Small intestine (tissue), 7 donors: ENCODE measurements at regions not wholly inside any gene's neighbourhood (a gene's known extent, or its start where the extent isn't known, plus 50 kb on each side); places are given as distances from the start of the nearest gene placed in this dataset.
"Not testable (repeated sequence)": the region's sequence is repeated elsewhere in the genome, so short reads cannot be mapped to it uniquely, and the experiment has no call there.

Experiments
- DNase-seq, 2 donors: peaks; one replicate each; pipeline versions ENCODE4 v3.0.0 to v3.0.0-alpha.2; 2013
- FAIRE-seq: peaks from 2 replicates; lab custom pipeline; 2012; peaks lifted over from hg19 to GRCh38; lab: Jason Lieb, UNC
- H3K27ac ChIP-seq, 3 donors: one replicate each; pipeline ENCODE4 v1.5.1; 2013; ENCODE audit warnings: low read length in 2 of 3, mild to moderate bottlenecking in 2 of 3, control low read depth in 1 of 3, inconsistent platforms in 1 of 3, low read depth in 1 of 3, moderate library complexity in 1 of 3
- H3K27me3 ChIP-seq, 3 donors: one replicate each; pipeline ENCODE4 v1.6.1; 2013; ENCODE audit warnings: low read length in 3 of 3, inconsistent platforms in 1 of 3; ENCODE audit not compliant: control insufficient read depth in 3 of 3, insufficient read depth in 3 of 3
- H3K36me3 ChIP-seq, 3 donors: one replicate each; pipeline ENCODE4 v1.6.1; 2013; ENCODE audit warnings: low read length in 3 of 3, inconsistent platforms in 1 of 3, low read depth in 1 of 3, mild to moderate bottlenecking in 1 of 3, moderate library complexity in 1 of 3; ENCODE audit not compliant: control insufficient read depth in 3 of 3, insufficient read depth in 2 of 3
- H3K4me1 ChIP-seq, 3 donors: one replicate each; pipeline ENCODE4 v1.6.1; 2013; ENCODE audit warnings: low read length in 2 of 3, inconsistent platforms in 1 of 3, low read depth in 1 of 3, mild to moderate bottlenecking in 1 of 3, moderate library complexity in 1 of 3; ENCODE audit not compliant: control insufficient read depth in 3 of 3, insufficient read depth in 2 of 3
- H3K4me3 ChIP-seq, 3 donors: one replicate each; pipeline ENCODE4 v1.5.1; 2013; ENCODE audit warnings: low read length in 3 of 3, control low read depth in 1 of 3, inconsistent platforms in 1 of 3, low read depth in 1 of 3, mild to moderate bottlenecking in 1 of 3, moderate library complexity in 1 of 3
- H3K9me3 ChIP-seq, 2 donors: one replicate each; pipeline ENCODE4 v1.6.1; 2013; ENCODE audit warnings: low read depth in 1 of 2, low read length in 1 of 2; ENCODE audit not compliant: control insufficient read depth in 2 of 2, insufficient read depth in 1 of 2
- WGBS, 3 donors: extraction: QIAGEN DNeasy Blood & Tissue Kit; methylation state at CpG; one replicate each; pipeline ENCODE4 v1.1.7; 2013; 5-methylcytosine and 5-hydroxymethylcytosine counted together
- donor health status: healthy with polysubstance abuse.
- donor health status: control.
- donor health status: control.
- donor health status: Bipolar disorder and iron deficiency.
- donor health status: healthy.

DNA sequence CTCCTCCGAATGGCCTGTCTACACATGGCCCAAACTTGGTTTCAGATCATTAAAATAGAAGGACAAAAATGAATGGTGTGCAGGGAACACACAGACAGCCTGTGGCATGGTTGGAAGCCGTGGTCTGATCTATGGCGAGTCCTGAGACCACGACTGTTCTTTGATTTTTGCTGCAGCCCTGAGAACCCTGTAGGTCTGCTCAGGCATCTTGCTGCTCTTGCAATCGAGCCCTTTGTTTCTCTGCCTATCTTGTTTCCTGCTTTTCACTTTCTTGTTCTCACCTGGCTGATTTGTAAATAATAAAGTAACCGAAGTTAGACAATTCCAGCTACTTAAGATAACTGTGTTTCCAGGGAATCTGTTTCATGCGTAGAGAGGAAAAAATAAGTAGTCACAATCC, 54.1 kb upstream of the NBPF9 start:
- not testable (repeated sequence) for DNase-seq, H3K4me3 ChIP-seq, H3K27me3 ChIP-seq, FAIRE-seq, H3K4me1 ChIP-seq, H3K36me3 ChIP-seq, H3K27ac ChIP-seq, H3K9me3 ChIP-seq
- WGBS, 3 donors = 55 to 68% (median 62%) methylated on average over 5 to 6 of the region's 7 CpGs

DNA sequence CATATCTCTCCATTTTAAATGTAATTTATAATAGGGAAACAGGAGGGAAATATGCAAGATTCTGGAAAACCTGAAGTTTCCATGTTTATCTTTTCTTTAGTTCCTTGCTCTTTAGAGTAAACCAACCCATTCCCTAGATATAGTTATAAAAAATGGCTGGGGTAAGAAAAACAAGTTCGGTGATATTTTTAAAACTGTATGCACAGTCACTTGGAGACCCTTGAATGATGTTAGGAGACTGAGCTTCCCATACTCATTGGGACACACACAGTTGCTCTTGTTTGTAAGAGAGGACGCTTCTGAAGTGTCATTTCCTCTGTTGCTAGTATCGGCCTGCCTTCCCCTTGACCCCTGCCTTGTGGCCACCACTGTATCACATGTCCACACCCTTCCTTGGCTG, 55.0 kb upstream of the NBPF9 start:
- DNase-seq, H3K4me3 ChIP-seq, H3K27me3 ChIP-seq, H3K9me3 ChIP-seq, FAIRE-seq, H3K36me3 ChIP-seq, H3K4me1 ChIP-seq, H3K27ac ChIP-seq: not testable (repeated sequence)
- WGBS, 3 donors = 51 to 81% (median 55%) methylated on average over 2 to 3 of the region's 3 CpGs

DNA sequence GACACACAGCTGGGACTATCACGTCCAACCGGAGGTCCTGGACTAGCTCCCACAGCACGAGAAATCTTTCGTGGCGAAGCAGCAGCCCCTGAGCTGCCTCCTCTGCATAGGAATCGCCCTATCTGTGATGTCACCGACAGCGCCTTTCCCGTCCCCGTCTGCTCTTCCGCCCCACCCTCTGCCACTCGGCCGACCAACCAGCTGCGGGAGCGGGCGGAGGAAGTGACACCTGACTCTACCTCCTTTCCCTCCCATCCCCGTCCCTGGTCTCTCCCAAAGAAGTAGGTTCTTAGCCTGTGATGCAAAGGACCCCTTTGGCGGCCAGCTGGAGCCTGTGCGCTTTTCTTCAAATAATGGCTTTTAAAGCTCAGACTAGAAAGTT, 59.7 kb upstream of the NBPF9 start:
- not testable (repeated sequence) for H3K4me3 ChIP-seq, H3K9me3 ChIP-seq, H3K4me1 ChIP-seq, FAIRE-seq, H3K27me3 ChIP-seq, H3K27ac ChIP-seq, DNase-seq, H3K36me3 ChIP-seq
- 25 to 45% methylated on average over 1 to 2 of the region's 19 CpGs; no CpG with 5 or more reads in 1 of the 3 donors for WGBS, 3 donors

DNA sequence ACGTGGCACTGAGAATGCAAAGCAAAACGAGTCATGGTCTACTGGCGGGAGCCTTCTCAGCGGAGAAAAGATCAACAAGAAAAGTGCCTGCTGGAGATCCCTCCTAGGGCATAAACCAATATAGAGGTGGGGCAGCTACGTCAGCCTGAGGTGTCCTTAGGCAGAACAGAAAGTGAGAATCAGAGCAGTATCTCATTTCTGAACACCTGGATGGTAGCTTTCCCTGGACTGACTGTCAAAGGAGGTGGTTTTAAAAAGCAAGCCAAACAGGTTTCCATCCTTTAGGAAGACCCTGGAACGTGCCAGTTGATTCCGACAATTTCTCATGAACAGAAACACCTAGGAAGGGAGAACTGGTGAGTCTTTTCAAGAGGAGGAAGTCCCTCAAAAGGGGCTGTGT, 71.4 kb upstream of the NBPF9 start:
- H3K9me3 ChIP-seq, FAIRE-seq, H3K27me3 ChIP-seq, H3K36me3 ChIP-seq, H3K4me1 ChIP-seq, H3K27ac ChIP-seq: not testable (repeated sequence)
- peak overlapping the region in 1 of 3 donors; percentile 38 for H3K4me3 ChIP-seq
- 8 to 48% (median 26%) methylated on average over 3 to 6 of the region's 7 CpGs for WGBS, 3 donors
- DNase-seq = peak; percentile 49 to 62

DNA sequence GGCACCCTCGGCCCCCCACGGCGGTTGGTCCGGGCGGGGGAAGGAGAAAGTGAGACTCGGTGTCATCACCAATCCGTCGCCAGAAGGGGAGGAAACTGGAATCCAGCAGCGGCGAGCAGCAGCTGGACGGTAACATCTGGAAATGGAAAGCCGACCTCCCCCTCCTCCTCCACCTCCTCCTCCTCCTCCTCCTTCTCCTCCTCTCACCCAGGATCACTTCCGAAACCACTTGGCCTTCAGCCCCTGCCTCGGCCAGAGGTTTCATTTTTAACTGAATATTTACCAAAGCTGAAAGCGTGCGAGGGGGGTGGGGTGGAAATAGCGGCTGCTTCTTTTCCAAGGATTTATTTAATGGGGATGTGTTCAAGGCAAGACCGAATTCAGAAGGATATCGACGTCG, 72.5 kb upstream of the NBPF9 start:
- WGBS, 3 donors = 0 to 1% (median 1%) methylated on average over 5 to 10 of the region's 21 CpGs
- not testable (repeated sequence) for FAIRE-seq, H3K9me3 ChIP-seq, H3K4me1 ChIP-seq, DNase-seq, H3K27me3 ChIP-seq, H3K36me3 ChIP-seq
- Histone ChIP-seq H3K4me3 (peak overlapping the region in 2 of 3 donors; percentile 17 to 27), H3K27ac (peak overlapping the region in 1 of 3 donors; percentile 31)

DNA sequence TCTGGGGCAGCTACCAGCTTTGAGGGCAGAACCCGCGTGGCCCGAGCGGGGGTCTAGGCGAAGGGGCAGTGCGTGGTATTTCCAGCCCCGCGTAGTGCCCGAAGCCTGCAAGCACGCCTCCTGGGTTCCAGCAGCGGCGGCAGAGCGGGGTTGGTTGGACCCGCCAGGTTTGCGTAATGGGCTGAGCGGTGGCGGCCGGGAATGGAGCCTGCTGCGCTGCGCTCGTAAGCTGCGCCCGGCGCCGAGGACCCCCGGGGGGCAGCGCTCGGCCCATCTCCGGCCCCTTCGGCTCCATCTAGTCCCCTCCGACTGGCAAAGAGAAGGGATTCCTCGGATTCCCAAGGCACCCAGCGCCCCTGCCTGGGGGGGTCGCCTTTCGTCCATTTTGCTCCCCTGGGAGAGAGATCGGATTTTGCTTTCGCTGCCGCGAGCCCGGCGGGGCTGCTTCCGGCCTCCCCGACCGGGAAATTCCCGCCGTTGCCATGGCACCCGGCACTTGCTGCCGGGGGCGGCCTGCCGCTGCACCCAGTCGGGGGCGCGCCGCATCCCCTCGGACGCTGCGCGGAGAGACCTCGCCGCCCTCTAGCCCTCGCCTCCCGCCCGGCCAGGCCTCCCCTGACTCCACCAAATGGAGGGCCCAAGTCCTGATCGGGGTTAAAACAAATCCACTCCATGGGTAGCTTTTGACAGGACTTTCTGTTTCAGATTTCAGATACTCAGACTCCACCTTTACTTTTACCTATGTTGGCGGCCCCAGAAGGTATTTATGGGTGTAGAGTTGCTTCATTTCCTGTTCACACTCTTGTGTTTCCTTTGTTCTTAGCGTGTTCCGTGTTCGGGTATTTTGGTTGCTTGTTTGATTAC, 73.3 kb upstream of the NBPF9 start:
- peak; percentile 17 to 75 for DNase-seq
- H3K27ac ChIP-seq = peak overlapping the region; percentile 73 to 91 (median 79)
- not testable (repeated sequence) for FAIRE-seq, H3K4me1 ChIP-seq, H3K36me3 ChIP-seq, H3K9me3 ChIP-seq, H3K27me3 ChIP-seq
- 0% methylated on average over 9 to 24 of the region's 68 CpGs for WGBS, 3 donors
- H3K4me3 ChIP-seq = peak overlapping the region; percentile 41 to 67 (median 61)

DNA sequence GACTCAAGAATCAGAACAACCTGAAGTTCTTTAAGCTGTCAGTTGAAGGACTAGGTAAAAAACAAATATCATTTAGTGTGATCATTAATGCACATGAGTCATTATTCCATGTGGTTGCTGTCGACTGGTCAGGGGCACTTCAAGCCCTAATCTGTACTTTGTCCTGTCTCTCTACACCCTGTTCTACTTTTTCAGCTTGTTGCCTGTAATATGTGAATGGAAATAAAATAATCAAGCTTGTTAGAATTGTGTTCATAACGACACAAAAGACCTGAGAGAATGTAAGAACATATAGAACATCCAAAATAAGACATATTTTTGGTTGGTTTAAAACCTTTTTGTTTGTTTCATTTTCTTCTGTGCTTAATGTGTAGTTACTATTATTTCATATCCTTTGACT, 87.4 kb upstream of the NBPF9 start:
- H3K9me3 ChIP-seq, H3K27me3 ChIP-seq, H3K4me1 ChIP-seq, H3K36me3 ChIP-seq, FAIRE-seq, H3K4me3 ChIP-seq: not testable (repeated sequence)
- H3K27ac ChIP-seq = peak overlapping the region in 1 of 3 donors; percentile 48
- 11 to 44% (median 44%) methylated on average over 1 to 2 of the region's 2 CpGs for WGBS, 3 donors
- peak; percentile 38 to 57 for DNase-seq

DNA sequence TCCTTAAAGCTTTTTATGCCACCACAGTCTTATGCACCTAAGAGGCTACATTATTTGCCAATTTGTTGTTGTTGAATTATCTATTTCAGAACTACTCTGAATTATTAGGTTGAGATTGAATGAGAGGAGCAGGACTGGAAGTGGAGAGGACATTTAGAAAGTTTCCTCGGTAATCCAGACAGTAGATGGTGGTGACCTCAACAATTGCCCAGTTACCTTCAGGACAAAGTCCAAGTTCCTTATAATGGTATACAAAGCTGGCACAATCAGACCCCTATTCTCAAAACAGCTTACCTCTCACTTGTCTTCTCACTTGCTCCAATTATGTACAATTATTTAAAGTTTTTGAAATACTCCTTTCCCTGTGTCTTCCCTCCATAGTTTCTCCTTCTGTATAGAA, 93.3 kb upstream of the NBPF9 start:
- not testable (repeated sequence) for H3K36me3 ChIP-seq

More for the DNA sequence above, 93.3 kb upstream of the NBPF9 start:
- not testable (repeated sequence) for H3K27me3 ChIP-seq, H3K4me3 ChIP-seq, H3K4me1 ChIP-seq, FAIRE-seq, H3K9me3 ChIP-seq, H3K27ac ChIP-seq
- peak in 1 of 2 donors; percentile 1 for DNase-seq
- WGBS, 3 donors = 53 to 91% (median 57%) methylated on average over 1 of the region's 1 CpG
